Calu3 (cell line): ENCODE measurements at regions not wholly inside any gene's neighbourhood (a gene's known extent, or its start where the extent isn't known, plus 50 kb on each side); places are given as distances from the start of the nearest gene placed in this dataset.

Source experiments
- BruUV-seq: library from RNA; stranded (reverse); fragments of 400-500 nt; replicated peaks from 2 replicates; lab custom pipeline; 2021; lab: Mats Ljungman, UMichigan
- CTCF ChIA-PET: fragments of 300-600 bp; sonication (Branson Sonifier 250); formaldehyde crosslinking; loops from one replicate; lab custom pipeline; 2022; ENCODE audit warnings: antibody characterized with exemption; lab: Charles Lee
- DNase-seq: peaks from one replicate; pipeline ENCODE4 v3.0.0; 2022
- H3K27ac Mint-ChIP-seq: one replicate; pipeline ENCODE4 v1.8.0; 2022; ENCODE audit warnings: mixed read lengths; ENCODE audit not compliant: unreplicated experiment
- H3K27me3 Mint-ChIP-seq: one replicate; pipeline ENCODE4 v1.8.0; 2022; ENCODE audit warnings: mixed read lengths; ENCODE audit not compliant: unreplicated experiment
- H3K36me3 Mint-ChIP-seq: one replicate; pipeline ENCODE4 v1.8.0; 2022; ENCODE audit warnings: mild to moderate bottlenecking, moderate library complexity, mixed read lengths; ENCODE audit not compliant: insufficient read depth, unreplicated experiment
- H3K4me1 Mint-ChIP-seq: one replicate; pipeline ENCODE4 v1.8.0; 2022; ENCODE audit warnings: mild to moderate bottlenecking, low read depth, mixed read lengths; ENCODE audit not compliant: unreplicated experiment
- H3K4me3 Mint-ChIP-seq: one replicate; pipeline ENCODE4 v1.8.0; 2022; ENCODE audit warnings: mild to moderate bottlenecking, low read depth, moderate library complexity, mixed read lengths; ENCODE audit not compliant: unreplicated experiment
- H3K9me3 Mint-ChIP-seq: one replicate; pipeline ENCODE4 v1.8.0; 2022; ENCODE audit warnings: low read depth, mixed read lengths; ENCODE audit not compliant: unreplicated experiment
- CTCF ChIP-seq: fragments of 200-600 bp; IDR thresholded peaks from one replicate; pipeline ENCODE4 v1.8.0; 2022; ENCODE audit warnings: antibody characterized with exemption; ENCODE audit not compliant: unreplicated experiment
- intact Hi-C: fragments of 100-400 bp; cut with micrococcal nuclease; formaldehyde crosslinking; loops from one replicate; pipeline ENCODE4 v1.10.0; 2022; ENCODE audit not compliant: unreplicated experiment

GRCh38 chr13:81388400-81388799 is 1047.5 kb upstream of the SPRY2 start:
- Mint-ChIP-seq H3K27me3 (no peaks in the 10 kb centered on the region), H3K9me3 (no peaks in the 10 kb centered on the region), H3K36me3 (no peaks in the 10 kb centered on the region), H3K4me3 (no peak overlapping the region), H3K4me1 (no peaks in the 10 kb centered on the region), H3K27ac (no peak overlapping the region)
- no TSS peak for BruUV-seq
- intact Hi-C loops: no loop called here
- TF ChIP-seq CTCF: no peak
- no peak for DNase-seq
- CTCF ChIA-PET: no interaction called here

- H3K4me3 Mint-ChIP-seq: no peak overlapping the region
Observed at GRCh38 chr13:81383444-81383843, 1042.5 kb upstream of the SPRY2 start.

GRCh38 chr13:81382246-81382645 is 1041.3 kb upstream of the SPRY2 start:
- BruUV-seq: no TSS peak
- no peaks in the 10 kb centered on the region for H3K36me3 Mint-ChIP-seq
- no peaks in the 10 kb centered on the region for H3K27me3 Mint-ChIP-seq
- no peak overlapping the region for H3K27ac Mint-ChIP-seq
- H3K4me3 Mint-ChIP-seq: no peak overlapping the region
- no peak for TF ChIP-seq CTCF
- intact Hi-C loops: no loop called here
- H3K9me3 Mint-ChIP-seq: no peaks in the 10 kb centered on the region
- no peak for DNase-seq
- no peaks in the 10 kb centered on the region for H3K4me1 Mint-ChIP-seq
- CTCF ChIA-PET: interaction anchor here (0.7 kb wide), 1 partner anchor 18 kb away, joined by 3 read pairs; no protein-coding TSS in a partner anchor

More at GRCh38 chr13:81383444-81383843, 1042.5 kb upstream of the SPRY2 start:
- Mint-ChIP-seq H3K9me3 (no peaks in the 10 kb centered on the region), H3K4me1 (no peaks in the 10 kb centered on the region), H3K36me3 (no peaks in the 10 kb centered on the region), H3K27me3 (no peaks in the 10 kb centered on the region), H3K27ac (no peak overlapping the region)
- CTCF ChIA-PET: no interaction called here
- intact Hi-C loops: no loop called here
- TF ChIP-seq CTCF: no peak
- BruUV-seq: no TSS peak
- no peak for DNase-seq

GRCh38 chr13:81381560-81381959 is 1040.6 kb upstream of the SPRY2 start:
- no peak for DNase-seq
- Mint-ChIP-seq H3K9me3 (no peaks in the 10 kb centered on the region), H3K36me3 (no peaks in the 10 kb centered on the region), H3K27ac (no peak overlapping the region), H3K27me3 (no peaks in the 10 kb centered on the region), H3K4me3 (no peak overlapping the region), H3K4me1 (no peaks in the 10 kb centered on the region)
- no TSS peak for BruUV-seq
- CTCF ChIA-PET: no interaction called here
- intact Hi-C loops: no loop called here
- no peak for TF ChIP-seq CTCF
